Astrocyte of the cerebellum (primary cell): ENCODE measurements at regions not wholly inside any gene's neighbourhood (a gene's known extent, or its start where the extent isn't known, plus 50 kb on each side); places are given as distances from the start of the nearest gene placed in this dataset.
A peak's percentile ranks its signal among the peaks of the same experiment; 100 is the strongest.

Source experiments
- DNase-seq: peaks from one replicate; pipeline ENCODE4 v3.0.0-alpha.2; 2011; ENCODE audit warnings: low read depth
- H3K4me3 ChIP-seq: 2 replicates; pipeline ENCODE4 v1.5.1; 2011; ENCODE audit warnings: mild to moderate bottlenecking, low read depth, low read length, moderate library complexity
- CTCF ChIP-seq: IDR thresholded peaks from 2 replicates; pipeline ENCODE4 v1.5.1; 2012; ENCODE audit warnings: low read length, low read depth, moderate library complexity, mild to moderate bottlenecking; ENCODE audit errors: missing control alignments
- in situ Hi-C: cut with HindIII; loops from 2 replicates; pipeline ENCODE4 v1.10.0; 2017; ENCODE audit warnings: low sequenced_read_pairs

- in situ Hi-C loops, result no loop called here
- peak; percentile 89 for DNase-seq
- H3K4me3 ChIP-seq, result no peak overlapping the region
- no peak for TF ChIP-seq CTCF
Observed at GRCh38 chr1:8142955-8143629, 117.0 kb upstream of the ERRFI1 start.

GRCh38 chr1:8139941-8140340 is 113.8 kb upstream of the ERRFI1 start:
- H3K4me3 ChIP-seq, result no peak overlapping the region
- DNase-seq, result no peak
- in situ Hi-C loops, result no loop called here
- no peak for TF ChIP-seq CTCF

GRCh38 chr1:8139383-8139782 is 113.3 kb upstream of the ERRFI1 start:
- no peak for TF ChIP-seq CTCF
- in situ Hi-C loops, result no loop called here
- DNase-seq, result no peak
- no peak overlapping the region for H3K4me3 ChIP-seq

- in situ Hi-C loops, result no loop called here
- no peak for TF ChIP-seq CTCF
- no peak overlapping the region for H3K4me3 ChIP-seq
- DNase-seq, result no peak
Observed at GRCh38 chr1:8138673-8139072, 112.6 kb upstream of the ERRFI1 start.

- in situ Hi-C loops, result no loop called here
- peak; percentile 99 for DNase-seq
- TF ChIP-seq CTCF, result no peak
- H3K4me3 ChIP-seq, result no peak overlapping the region
Observed at GRCh38 chr1:8137481-8138244, 111.6 kb upstream of the ERRFI1 start.

- no peak overlapping the region for H3K4me3 ChIP-seq
- no peak for DNase-seq
- no peak for TF ChIP-seq CTCF
- in situ Hi-C loops, result no loop called here
Observed at GRCh38 chr1:8136766-8137165, 110.7 kb upstream of the ERRFI1 start.
